LNCaP clone FGC (cell line): ENCODE measurements at regions not wholly inside any gene's neighbourhood (a gene's known extent, or its start where the extent isn't known, plus 50 kb on each side); places are given as distances from the start of the nearest gene placed in this dataset.

Experiments
- DNase-seq: peaks from one replicate; pipeline ENCODE4 v3.0.0-alpha.2; 2011; ENCODE audit warnings: low read depth
- H3K4me3 ChIP-seq: 2 replicates; pipeline ENCODE4 v1.5.1; 2011; ENCODE audit warnings: mild to moderate bottlenecking, low read depth, low read length, control low read depth
- TF ChIP-seq, protein P1 (sequence below): IDR thresholded peaks from 2 replicates; pipeline ENCODE4 v1.5.1; 2012; ENCODE audit warnings: mild to moderate bottlenecking; ENCODE audit not compliant: control insufficient read depth, insufficient read depth; ENCODE audit errors: extremely low read depth

- TF ChIP-seq, protein P1, sequence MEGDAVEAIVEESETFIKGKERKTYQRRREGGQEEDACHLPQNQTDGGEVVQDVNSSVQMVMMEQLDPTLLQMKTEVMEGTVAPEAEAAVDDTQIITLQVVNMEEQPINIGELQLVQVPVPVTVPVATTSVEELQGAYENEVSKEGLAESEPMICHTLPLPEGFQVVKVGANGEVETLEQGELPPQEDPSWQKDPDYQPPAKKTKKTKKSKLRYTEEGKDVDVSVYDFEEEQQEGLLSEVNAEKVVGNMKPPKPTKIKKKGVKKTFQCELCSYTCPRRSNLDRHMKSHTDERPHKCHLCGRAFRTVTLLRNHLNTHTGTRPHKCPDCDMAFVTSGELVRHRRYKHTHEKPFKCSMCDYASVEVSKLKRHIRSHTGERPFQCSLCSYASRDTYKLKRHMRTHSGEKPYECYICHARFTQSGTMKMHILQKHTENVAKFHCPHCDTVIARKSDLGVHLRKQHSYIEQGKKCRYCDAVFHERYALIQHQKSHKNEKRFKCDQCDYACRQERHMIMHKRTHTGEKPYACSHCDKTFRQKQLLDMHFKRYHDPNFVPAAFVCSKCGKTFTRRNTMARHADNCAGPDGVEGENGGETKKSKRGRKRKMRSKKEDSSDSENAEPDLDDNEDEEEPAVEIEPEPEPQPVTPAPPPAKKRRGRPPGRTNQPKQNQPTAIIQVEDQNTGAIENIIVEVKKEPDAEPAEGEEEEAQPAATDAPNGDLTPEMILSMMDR, result no peak
- DNase-seq, result no peak
- H3K4me3 ChIP-seq, result no peak overlapping the region
These were observed 642.5 kb upstream of the PCDH10 start for GRCh38 chr4:132506568-132506967.

GRCh38 chr4:132513491-132513890 lies 635.6 kb upstream of the PCDH10 start:
- DNase-seq, result no peak

GRCh38 chr4:132526652-132527051 lies 622.4 kb upstream of the PCDH10 start:
- no peak for DNase-seq
- TF ChIP-seq, protein P1, result no peak

More at GRCh38 chr4:132513491-132513890, 635.6 kb upstream of the PCDH10 start:
- no peak overlapping the region for H3K4me3 ChIP-seq
- TF ChIP-seq, protein P1, result no peak

GRCh38 chr4:132527817-132528216 lies 621.3 kb upstream of the PCDH10 start:
- TF ChIP-seq, protein P1, result no peak
- no peak overlapping the region for H3K4me3 ChIP-seq
- DNase-seq, result no peak

More at GRCh38 chr4:132526652-132527051, 622.4 kb upstream of the PCDH10 start:
- no peak overlapping the region for H3K4me3 ChIP-seq

GRCh38 chr4:132530861-132531260 lies 618.2 kb upstream of the PCDH10 start:
- TF ChIP-seq, protein P1, result no peak
- DNase-seq, result no peak
- H3K4me3 ChIP-seq, result no peak overlapping the region

GRCh38 chr4:132540268-132540667 lies 608.8 kb upstream of the PCDH10 start:
- TF ChIP-seq, protein P1, result no peak
- DNase-seq, result no peak

DNA sequence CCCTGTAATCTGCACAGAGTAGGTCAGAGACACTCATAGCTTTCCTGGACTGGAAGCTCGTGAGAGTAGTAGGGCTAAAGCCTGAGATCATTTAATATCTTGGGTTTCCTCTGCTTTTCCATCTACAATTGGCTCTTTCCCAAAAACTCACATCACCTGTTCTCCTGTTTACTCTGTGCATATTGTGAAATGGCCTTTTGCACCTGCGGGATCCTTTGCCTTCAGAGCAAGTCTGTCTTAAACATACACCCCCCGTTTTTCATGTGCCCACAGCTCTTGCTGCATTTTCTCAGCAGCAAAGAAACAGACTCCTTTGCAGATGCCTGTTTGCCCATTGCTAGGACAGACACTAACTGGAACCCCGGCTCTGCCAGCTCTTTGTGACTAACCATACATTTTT lies 608.3 kb upstream of the PCDH10 start:
- DNase-seq, result no peak
- TF ChIP-seq, protein P1, result no peak
- no peak overlapping the region for H3K4me3 ChIP-seq

More at GRCh38 chr4:132540268-132540667, 608.8 kb upstream of the PCDH10 start:
- H3K4me3 ChIP-seq, result no peak overlapping the region
